Vagina (tissue), 2 donors: ENCODE measurements at regions not wholly inside any gene's neighbourhood (a gene's known extent, or its start where the extent isn't known, plus 50 kb on each side); places are given as distances from the start of the nearest gene placed in this dataset.

Experiments
- POLR2AphosphoS5 ChIP-seq, 2 donors: sonication (generic); formaldehyde crosslinking; IDR thresholded peaks; one replicate each; pipeline ENCODE4 v1.9.0; 2017; ENCODE audit warnings: antibody characterized with exemption in 2 of 2, mild to moderate bottlenecking in 2 of 2, low read depth in 1 of 2; ENCODE audit not compliant: insufficient read depth in 1 of 2
- TF ChIP-seq, protein P1 (sequence below), 3 experiments: fragments of 450-650 bp in 2 of 3; fragments of 200-600 bp in 1 of 3; sonication (generic) in 1 of 3; IDR thresholded peaks; one replicate each; pipeline ENCODE4 v1.5.1; 2017 to 2019; ENCODE audit warnings: antibody characterized with exemption in 3 of 3, mild to moderate bottlenecking in 2 of 3, moderate library complexity in 2 of 3

DNA sequence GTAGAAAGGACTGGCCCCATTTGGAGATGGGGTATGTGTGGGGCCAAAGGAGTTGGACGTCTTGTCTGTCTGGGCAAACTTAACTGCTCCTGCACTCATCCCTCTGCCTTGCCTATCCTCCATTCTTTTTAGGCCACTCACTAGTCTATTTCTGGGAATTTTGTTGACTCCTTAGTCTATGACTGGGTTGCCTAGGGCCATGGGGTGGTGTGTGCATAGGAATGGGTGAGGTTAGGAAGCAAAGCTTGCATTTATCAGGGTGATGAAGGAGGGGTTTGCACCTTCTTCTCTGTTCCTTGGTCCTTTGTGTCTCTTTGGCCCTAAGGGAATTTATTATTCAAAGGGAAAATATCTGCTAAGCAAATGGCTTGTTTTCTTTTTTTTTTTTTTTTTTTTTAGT is 80.9 kb upstream of the OR9Q1 start:
- TF ChIP-seq, protein P1, sequence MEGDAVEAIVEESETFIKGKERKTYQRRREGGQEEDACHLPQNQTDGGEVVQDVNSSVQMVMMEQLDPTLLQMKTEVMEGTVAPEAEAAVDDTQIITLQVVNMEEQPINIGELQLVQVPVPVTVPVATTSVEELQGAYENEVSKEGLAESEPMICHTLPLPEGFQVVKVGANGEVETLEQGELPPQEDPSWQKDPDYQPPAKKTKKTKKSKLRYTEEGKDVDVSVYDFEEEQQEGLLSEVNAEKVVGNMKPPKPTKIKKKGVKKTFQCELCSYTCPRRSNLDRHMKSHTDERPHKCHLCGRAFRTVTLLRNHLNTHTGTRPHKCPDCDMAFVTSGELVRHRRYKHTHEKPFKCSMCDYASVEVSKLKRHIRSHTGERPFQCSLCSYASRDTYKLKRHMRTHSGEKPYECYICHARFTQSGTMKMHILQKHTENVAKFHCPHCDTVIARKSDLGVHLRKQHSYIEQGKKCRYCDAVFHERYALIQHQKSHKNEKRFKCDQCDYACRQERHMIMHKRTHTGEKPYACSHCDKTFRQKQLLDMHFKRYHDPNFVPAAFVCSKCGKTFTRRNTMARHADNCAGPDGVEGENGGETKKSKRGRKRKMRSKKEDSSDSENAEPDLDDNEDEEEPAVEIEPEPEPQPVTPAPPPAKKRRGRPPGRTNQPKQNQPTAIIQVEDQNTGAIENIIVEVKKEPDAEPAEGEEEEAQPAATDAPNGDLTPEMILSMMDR (IDR thresholded peaks at IDR 0.05) = no peak
- no peak for TF ChIP-seq POLR2AphosphoS5 (IDR thresholded peaks at IDR 0.05; ENCODE audit: insufficient read depth in 1 of 2, low read depth in 1 of 2)
